HG03432 (cell line): ENCODE measurements at regions not wholly inside any gene's neighbourhood (a gene's known extent, or its start where the extent isn't known, plus 50 kb on each side); places are given as distances from the start of the nearest gene placed in this dataset.

Source experiments
- ATAC-seq: cut with Tn5 transposase; IDR thresholded peaks from one replicate; pipeline ENCODE4 v1.9.1; 2021; ENCODE audit warnings: mild to moderate bottlenecking, moderate library complexity; ENCODE audit not compliant: unreplicated experiment

GRCh38 chr1:57833296-57833695 is 409.4 kb upstream of the DAB1 start:
- ATAC-seq = no peak

GRCh38 chr1:57832612-57833011 is 408.8 kb upstream of the DAB1 start:
- ATAC-seq = no peak

GRCh38 chr1:57831624-57832023 is 407.8 kb upstream of the DAB1 start:
- ATAC-seq = no peak

GRCh38 chr1:57826535-57826934 is 402.7 kb upstream of the DAB1 start:
- no peak for ATAC-seq

GRCh38 chr1:57824535-57824934 is 400.7 kb upstream of the DAB1 start:
- no peak for ATAC-seq

- no peak for ATAC-seq
Observed at GRCh38 chr1:57820356-57821095, 396.7 kb upstream of the DAB1 start.

- ATAC-seq = no peak
Observed at GRCh38 chr1:57819893-57820292, 396.0 kb upstream of the DAB1 start.

GRCh38 chr1:57803586-57803985 is 379.7 kb upstream of the DAB1 start:
- no peak for ATAC-seq

- no peak for ATAC-seq
Observed at GRCh38 chr1:57800376-57800775, 376.5 kb upstream of the DAB1 start.

GRCh38 chr1:57799490-57800115 is 375.7 kb upstream of the DAB1 start:
- ATAC-seq = no peak

- no peak for ATAC-seq
Observed at GRCh38 chr1:57798543-57798942, 374.7 kb upstream of the DAB1 start.

GRCh38 chr1:57797084-57797483 is 373.2 kb upstream of the DAB1 start:
- no peak for ATAC-seq

- ATAC-seq = no peak
Observed at GRCh38 chr1:57796616-57797015, 372.8 kb upstream of the DAB1 start.

GRCh38 chr1:57795886-57796285 is 372.0 kb upstream of the DAB1 start:
- no peak for ATAC-seq

- no peak for ATAC-seq
Observed at GRCh38 chr1:57794078-57794477, 370.2 kb upstream of the DAB1 start.

- ATAC-seq = no peak
Observed at GRCh38 chr1:57791497-57791896, 367.6 kb upstream of the DAB1 start.

- ATAC-seq = no peak
Observed at GRCh38 chr1:57789936-57790335, 366.1 kb upstream of the DAB1 start.

- ATAC-seq = no peak
Observed at GRCh38 chr1:57788313-57788712, 364.5 kb upstream of the DAB1 start.

GRCh38 chr1:57784356-57784755 is 360.5 kb upstream of the DAB1 start:
- no peak for ATAC-seq

- ATAC-seq = no peak
Observed at GRCh38 chr1:57782357-57782756, 358.5 kb upstream of the DAB1 start.

GRCh38 chr1:57772580-57773195 is 348.8 kb upstream of the DAB1 start:
- no peak for ATAC-seq

GRCh38 chr1:57770772-57771171 is 346.9 kb upstream of the DAB1 start:
- peak; percentile 67 for ATAC-seq
